GM21423 (cell line): ENCODE measurements at regions not wholly inside any gene's neighbourhood (a gene's known extent, or its start where the extent isn't known, plus 50 kb on each side); places are given as distances from the start of the nearest gene placed in this dataset.
"Not testable (repeated sequence)": the region's sequence is repeated elsewhere in the genome, so short reads cannot be mapped to it uniquely, and the experiment has no call there.

Source experiments
- ATAC-seq: cut with Tn5 transposase; IDR thresholded peaks from one replicate; pipeline ENCODE4 v1.9.1; 2021; ENCODE audit warnings: mild to moderate bottlenecking, moderate library complexity; ENCODE audit not compliant: unreplicated experiment

GRCh38 chr6:11851387-11851786 lies 72.8 kb upstream of the ADTRP start:
- no peak for ATAC-seq

GRCh38 chr6:11848852-11849731 lies 70.5 kb upstream of the ADTRP start:
- no peak for ATAC-seq

GRCh38 chr6:11848346-11848651 lies 69.7 kb upstream of the ADTRP start:
- ATAC-seq: no peak

GRCh38 chr6:11847515-11848345 lies 69.1 kb upstream of the ADTRP start:
- no peak for ATAC-seq

GRCh38 chr6:11847068-11847467 lies 68.5 kb upstream of the ADTRP start:
- not testable (repeated sequence) for ATAC-seq

DNA sequence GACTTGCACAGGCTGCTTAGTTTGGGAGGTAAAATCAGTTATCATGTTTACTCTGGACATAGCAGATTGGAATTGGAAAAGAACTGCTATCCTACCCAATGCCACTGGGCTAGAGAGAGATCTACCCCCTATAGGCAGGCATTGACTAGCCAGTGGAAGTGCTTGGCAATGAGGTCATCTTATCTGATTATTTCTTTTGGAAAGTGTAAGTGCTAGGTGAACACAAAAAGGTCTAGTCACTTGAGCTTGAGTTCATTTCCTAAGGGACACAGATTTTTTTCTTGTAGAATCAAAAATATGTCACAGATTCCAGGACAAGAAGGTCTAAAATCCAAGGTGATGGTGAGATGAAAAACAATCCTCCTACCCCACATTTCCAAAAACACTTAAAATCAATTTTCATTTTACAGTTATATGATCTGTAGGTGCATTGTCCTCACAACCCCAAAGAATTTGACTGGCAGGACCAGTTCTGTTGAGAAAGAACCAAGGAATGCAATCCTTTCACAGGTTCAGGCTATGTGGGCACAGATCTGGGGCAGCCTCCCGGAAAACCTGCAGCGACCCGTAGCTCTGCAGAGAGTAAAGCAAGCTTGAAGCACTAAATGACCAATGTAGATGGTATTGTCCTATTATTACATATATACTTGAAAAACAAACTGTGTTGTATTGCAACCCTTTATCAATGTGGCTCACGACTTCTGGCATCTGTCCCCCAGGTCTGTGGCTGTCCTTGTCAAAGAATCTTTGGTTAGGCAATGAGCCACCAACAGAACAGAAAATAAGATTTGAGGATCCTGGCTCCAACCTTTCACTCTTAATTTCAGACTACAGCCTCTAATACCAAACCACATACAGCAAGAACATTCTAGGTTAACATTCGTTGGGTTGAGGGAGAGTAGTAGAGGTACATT lies 67.3 kb upstream of the ADTRP start:
- no peak for ATAC-seq

DNA sequence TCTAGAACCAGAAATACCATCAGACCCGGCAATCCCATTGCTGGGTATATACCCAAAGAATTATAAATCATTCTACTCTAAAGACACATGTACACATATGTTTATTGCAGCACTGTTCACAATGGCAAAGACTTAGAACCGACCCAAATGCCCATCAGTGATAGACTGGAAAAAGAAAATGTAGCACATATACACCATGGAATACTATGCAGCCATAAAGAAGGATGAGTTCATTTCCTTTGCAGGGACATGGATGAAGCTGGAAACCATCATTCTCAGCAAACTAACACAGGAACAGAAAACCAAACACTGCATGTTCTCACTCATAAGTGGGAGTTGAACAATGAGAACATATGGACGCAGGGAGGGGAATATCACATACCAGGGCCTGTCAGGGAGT lies 64.2 kb upstream of the ADTRP start:
- not testable (repeated sequence) for ATAC-seq

DNA sequence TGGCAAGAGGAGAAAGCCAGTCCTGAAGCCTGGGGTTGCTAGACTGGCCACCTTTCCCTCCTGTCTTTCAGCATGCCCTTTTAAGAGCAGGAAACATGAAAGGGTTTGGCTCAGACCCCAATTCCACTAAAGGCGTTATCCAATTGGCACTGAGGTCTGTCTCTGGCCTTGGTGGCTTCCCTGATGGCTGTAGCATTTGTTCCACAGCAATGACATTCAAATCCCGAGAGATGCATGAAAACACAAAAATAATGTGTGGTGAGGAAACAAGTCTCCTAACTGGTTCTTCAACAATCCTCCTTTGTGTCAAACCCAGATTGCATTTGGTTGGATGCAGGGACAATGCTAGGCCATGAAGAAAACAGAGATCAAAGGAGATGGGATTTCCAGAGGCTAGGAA lies 56.5 kb upstream of the ADTRP start:
- no peak for ATAC-seq

- ATAC-seq: peak; percentile 73
Measured at GRCh38 chr6:11833626-11834592, 55.3 kb upstream of the ADTRP start.

GRCh38 chr6:11831653-11832052 lies 53.0 kb upstream of the ADTRP start:
- no peak for ATAC-seq

- no peak for ATAC-seq
Measured at GRCh38 chr6:11830520-11830919, 51.9 kb upstream of the ADTRP start.

DNA sequence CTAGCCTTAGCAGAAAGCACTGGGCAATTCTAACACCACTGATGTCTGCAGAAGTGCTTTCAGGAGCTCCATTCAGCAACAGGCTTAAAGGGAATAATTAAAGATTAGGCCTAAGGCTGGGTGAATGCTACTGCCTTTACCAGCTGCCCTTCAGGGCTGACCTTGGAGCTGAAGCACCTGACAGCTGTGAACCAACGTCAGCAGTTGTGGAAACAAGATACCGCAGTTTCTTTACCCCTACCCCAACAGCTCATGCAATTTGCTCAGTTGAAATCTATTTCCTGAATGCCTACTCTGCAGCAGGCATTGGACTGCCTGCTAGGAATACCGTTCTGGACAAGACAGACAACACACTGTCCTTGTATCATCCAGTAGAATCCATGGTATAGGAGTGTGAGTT lies 51.5 kb upstream of the ADTRP start:
- no peak for ATAC-seq

DNA sequence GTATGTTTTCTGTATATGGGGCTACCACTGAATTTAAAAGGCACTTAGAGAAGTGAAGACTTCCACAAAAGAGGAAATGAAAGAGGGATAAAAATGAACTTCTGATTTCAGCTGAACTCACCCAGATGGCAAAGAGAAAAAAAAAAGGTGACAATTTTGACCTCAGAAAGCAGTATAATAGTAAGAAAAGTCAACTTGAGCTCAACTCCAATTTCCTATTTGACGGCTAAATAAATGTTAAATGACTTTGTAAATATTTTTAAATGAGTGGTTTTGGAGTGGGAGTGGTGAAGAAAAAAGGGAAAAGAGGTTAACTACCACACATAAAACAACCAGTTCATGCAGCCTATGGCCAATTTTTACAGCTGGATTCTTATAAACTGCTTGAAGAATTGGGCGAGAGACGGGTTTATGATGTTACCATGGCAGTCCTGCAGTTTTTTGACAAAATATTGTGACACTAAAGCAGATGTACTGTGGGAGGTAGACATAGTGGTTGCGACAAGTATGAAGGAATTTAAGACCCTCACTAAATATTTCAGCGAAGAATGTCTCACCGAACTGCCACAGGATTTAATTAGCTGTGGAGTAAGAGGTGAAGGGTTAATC lies 49.8 kb upstream of the ADTRP start:
- no peak for ATAC-seq
